ENCODE measurements at regions not wholly inside any gene's neighbourhood (a gene's known extent, or its start where the extent isn't known, plus 50 kb on each side); places are given as distances from the start of the nearest gene placed in this dataset.

DNA sequence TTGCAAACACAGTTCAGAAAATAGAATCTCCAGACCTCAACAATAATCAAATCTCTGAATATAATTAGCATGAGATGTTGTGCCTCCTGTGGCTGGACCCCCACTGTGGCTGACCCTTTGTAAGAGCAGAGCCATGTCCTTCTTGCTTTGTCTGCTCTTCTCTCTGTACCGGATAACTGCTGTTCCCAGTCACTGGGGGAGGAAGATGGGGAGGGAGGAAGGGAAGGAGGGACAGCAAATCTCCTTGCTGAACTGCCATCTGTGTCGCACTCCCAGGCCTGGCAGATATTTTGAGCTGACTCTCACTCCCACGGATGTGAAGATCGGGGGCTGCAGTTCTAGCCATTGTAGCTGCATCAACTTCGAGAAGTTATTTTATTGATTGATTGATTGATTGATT lies 319.0 kb upstream of the CXCR4 start:
- Histone ChIP-seq H4K20me1 (ENCODE audit: insufficient read depth, low read length) (no peaks in the 10 kb centered on the region), H3K9ac (ENCODE audit: low read depth, low read length) (no peak overlapping the region), H3K4me3 (ENCODE audit: low read depth in 1 of 2, low read length in 2 of 2) (no peak overlapping the region), H3K4me1 (ENCODE audit: insufficient read depth, low read length) (no peaks in the 10 kb centered on the region), H3K27ac (ENCODE audit: low read length) (no peak overlapping the region), H3K79me2 (ENCODE audit: insufficient read depth, low read length) (no peaks in the 10 kb centered on the region), H2AFZ (ENCODE audit: low read depth, low read length) (no peak overlapping the region), H3K4me2 (ENCODE audit: insufficient read depth, low read length) (no peak overlapping the region), H3K27me3 (ENCODE audit: insufficient read depth, low read length, poor library complexity) (peaks cover 13% of the 10 kb centered on the region), H3K9me3 (ENCODE audit: insufficient read depth, low read length, severe bottlenecking) (no peaks in the 10 kb centered on the region), H3K36me3 (ENCODE audit: insufficient read depth, low read length) (no peaks in the 10 kb centered on the region)
- DNase-seq: no peak
- TF ChIP-seq EZH2 (IDR thresholded peaks at IDR 0.05; ENCODE audit: borderline replicate concordance, low read depth, low read length, severe bottlenecking): no peak
- TF ChIP-seq, protein P1, sequence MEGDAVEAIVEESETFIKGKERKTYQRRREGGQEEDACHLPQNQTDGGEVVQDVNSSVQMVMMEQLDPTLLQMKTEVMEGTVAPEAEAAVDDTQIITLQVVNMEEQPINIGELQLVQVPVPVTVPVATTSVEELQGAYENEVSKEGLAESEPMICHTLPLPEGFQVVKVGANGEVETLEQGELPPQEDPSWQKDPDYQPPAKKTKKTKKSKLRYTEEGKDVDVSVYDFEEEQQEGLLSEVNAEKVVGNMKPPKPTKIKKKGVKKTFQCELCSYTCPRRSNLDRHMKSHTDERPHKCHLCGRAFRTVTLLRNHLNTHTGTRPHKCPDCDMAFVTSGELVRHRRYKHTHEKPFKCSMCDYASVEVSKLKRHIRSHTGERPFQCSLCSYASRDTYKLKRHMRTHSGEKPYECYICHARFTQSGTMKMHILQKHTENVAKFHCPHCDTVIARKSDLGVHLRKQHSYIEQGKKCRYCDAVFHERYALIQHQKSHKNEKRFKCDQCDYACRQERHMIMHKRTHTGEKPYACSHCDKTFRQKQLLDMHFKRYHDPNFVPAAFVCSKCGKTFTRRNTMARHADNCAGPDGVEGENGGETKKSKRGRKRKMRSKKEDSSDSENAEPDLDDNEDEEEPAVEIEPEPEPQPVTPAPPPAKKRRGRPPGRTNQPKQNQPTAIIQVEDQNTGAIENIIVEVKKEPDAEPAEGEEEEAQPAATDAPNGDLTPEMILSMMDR (IDR thresholded peaks at IDR 0.05; ENCODE audit: borderline replicate concordance, extremely low read depth, low read length, poor library complexity, severe bottlenecking): no peak
- no peak for ATAC-seq (ENCODE audit: insufficient read depth, low read depth)

DNA sequence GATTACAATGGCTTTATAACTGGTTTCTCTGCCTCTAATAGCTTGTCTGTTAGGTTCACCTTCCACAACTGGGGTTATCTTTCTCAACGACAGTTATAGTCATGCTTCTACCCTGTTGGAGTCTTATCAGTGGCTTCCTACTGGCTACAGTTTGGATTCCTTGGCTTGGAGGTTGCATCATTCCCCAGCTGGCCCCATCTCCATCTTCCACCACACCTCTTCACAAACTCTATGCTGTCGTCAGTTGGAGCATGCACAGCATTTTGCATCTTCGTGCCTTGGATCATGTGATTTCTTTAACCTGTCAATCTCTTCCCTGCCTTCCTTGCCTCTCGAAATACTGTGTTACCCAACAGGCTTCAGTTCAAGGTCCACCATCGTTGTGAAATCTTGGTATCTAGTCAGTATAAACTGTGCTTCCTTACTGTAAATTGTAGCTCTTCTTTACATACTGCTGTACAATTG lies 316.3 kb upstream of the CXCR4 start:
- Histone ChIP-seq H3K79me2 (ENCODE audit: insufficient read depth, low read length) (no peaks in the 10 kb centered on the region), H3K4me2 (ENCODE audit: insufficient read depth, low read length) (no peak overlapping the region), H3K4me3 (ENCODE audit: low read depth in 1 of 2, low read length in 2 of 2) (no peak overlapping the region), H4K20me1 (ENCODE audit: insufficient read depth, low read length) (no peaks in the 10 kb centered on the region), H3K9ac (ENCODE audit: low read depth, low read length) (no peak overlapping the region), H3K27me3 (ENCODE audit: insufficient read depth, low read length, poor library complexity) (peaks cover 2% of the 10 kb centered on the region), H3K9me3 (ENCODE audit: insufficient read depth, low read length, severe bottlenecking) (no peaks in the 10 kb centered on the region), H3K27ac (ENCODE audit: low read length) (no peak overlapping the region), H3K36me3 (ENCODE audit: insufficient read depth, low read length) (no peaks in the 10 kb centered on the region), H2AFZ (ENCODE audit: low read depth, low read length) (no peak overlapping the region), H3K4me1 (ENCODE audit: insufficient read depth, low read length) (no peaks in the 10 kb centered on the region)
- no peak for DNase-seq
- TF ChIP-seq, protein P1 (IDR thresholded peaks at IDR 0.05; ENCODE audit: borderline replicate concordance, extremely low read depth, low read length, poor library complexity, severe bottlenecking): no peak
- no peak for TF ChIP-seq EZH2 (IDR thresholded peaks at IDR 0.05; ENCODE audit: borderline replicate concordance, low read depth, low read length, severe bottlenecking)
- no peak for ATAC-seq (ENCODE audit: insufficient read depth, low read depth)

DNA sequence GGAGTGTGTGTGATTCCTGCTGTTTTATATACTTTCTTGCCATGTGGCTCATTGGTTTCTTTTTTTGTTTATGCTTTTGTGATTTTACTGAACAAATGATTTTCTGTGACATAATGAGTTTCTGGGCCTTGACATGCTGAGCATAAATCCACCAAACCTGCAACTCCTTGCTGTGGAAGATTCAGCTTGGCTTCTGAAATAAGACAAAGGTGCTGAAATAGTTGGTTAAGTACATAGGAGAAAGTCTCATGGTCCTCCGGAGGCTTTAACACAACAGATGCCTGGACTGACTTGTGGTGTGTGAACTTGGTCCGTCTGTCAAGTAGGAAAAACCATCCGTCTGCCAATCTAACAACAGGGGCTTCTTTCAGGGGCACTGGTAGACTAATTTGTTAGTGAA lies 315.3 kb upstream of the CXCR4 start:
- Histone ChIP-seq H3K4me2 (ENCODE audit: insufficient read depth, low read length) (no peak overlapping the region), H3K79me2 (ENCODE audit: insufficient read depth, low read length) (no peaks in the 10 kb centered on the region), H3K9ac (ENCODE audit: low read depth, low read length) (no peak overlapping the region), H3K27ac (ENCODE audit: low read length) (no peak overlapping the region), H3K27me3 (ENCODE audit: insufficient read depth, low read length, poor library complexity) (peaks cover 2% of the 10 kb centered on the region), H3K36me3 (ENCODE audit: insufficient read depth, low read length) (no peaks in the 10 kb centered on the region), H3K4me3 (ENCODE audit: low read depth in 1 of 2, low read length in 2 of 2) (no peak overlapping the region), H3K9me3 (ENCODE audit: insufficient read depth, low read length, severe bottlenecking) (no peaks in the 10 kb centered on the region), H2AFZ (ENCODE audit: low read depth, low read length) (no peak overlapping the region), H4K20me1 (ENCODE audit: insufficient read depth, low read length) (no peaks in the 10 kb centered on the region), H3K4me1 (ENCODE audit: insufficient read depth, low read length) (no peaks in the 10 kb centered on the region)
- DNase-seq (no peak), ATAC-seq (ENCODE audit: insufficient read depth, low read depth) (no peak)
- no peak for TF ChIP-seq EZH2 (IDR thresholded peaks at IDR 0.05; ENCODE audit: borderline replicate concordance, low read depth, low read length, severe bottlenecking)
- TF ChIP-seq, protein P1 (IDR thresholded peaks at IDR 0.05; ENCODE audit: borderline replicate concordance, extremely low read depth, low read length, poor library complexity, severe bottlenecking): no peak

DNA sequence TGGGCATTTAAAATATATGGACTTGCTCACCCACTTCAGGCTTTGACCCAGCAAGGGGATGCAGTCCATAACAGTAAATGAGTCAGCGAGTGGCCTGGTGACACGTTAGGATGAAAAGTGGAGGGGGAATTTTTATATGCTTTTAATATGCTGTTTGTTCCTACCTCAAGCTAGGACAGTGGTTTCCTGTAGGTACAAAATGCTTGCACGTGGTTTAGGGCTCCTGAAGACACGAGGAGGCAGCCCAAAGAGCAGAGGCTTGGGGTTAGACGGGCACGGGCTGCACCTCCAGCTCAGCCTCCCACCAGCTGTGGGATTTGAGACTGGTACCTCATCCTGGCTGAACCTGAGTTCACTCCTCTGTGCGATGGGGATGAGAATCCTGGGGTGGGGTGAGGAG lies 306.2 kb upstream of the CXCR4 start:
- peak overlapping the region; percentile 56 for H3K4me2 ChIP-seq (ENCODE audit: insufficient read depth, low read length)
- H3K9ac ChIP-seq (ENCODE audit: low read depth, low read length): no peak overlapping the region
- peak; percentile 47; the same call in 1 of the 3 replicates for ATAC-seq (ENCODE audit: insufficient read depth, low read depth)
- H3K27me3 ChIP-seq (ENCODE audit: insufficient read depth, low read length, poor library complexity): peaks cover 20% of the 10 kb centered on the region
- H3K4me3 ChIP-seq (ENCODE audit: low read depth in 1 of 2, low read length in 2 of 2): peak overlapping the region in 1 of 2 experiments; percentile 49; a peak in 1 of 4 replicates
- peak; percentile 17 for DNase-seq
- no peak overlapping the region for H3K27ac ChIP-seq (ENCODE audit: low read length)
- no peaks in the 10 kb centered on the region for H4K20me1 ChIP-seq (ENCODE audit: insufficient read depth, low read length)
- H2AFZ ChIP-seq (ENCODE audit: low read depth, low read length): peak overlapping the region; percentile 41; the same call in 1 of the 2 replicates
- H3K9me3 ChIP-seq (ENCODE audit: insufficient read depth, low read length, severe bottlenecking): no peaks in the 10 kb centered on the region
- TF ChIP-seq EZH2 (IDR thresholded peaks at IDR 0.05; ENCODE audit: borderline replicate concordance, low read depth, low read length, severe bottlenecking): no peak
- TF ChIP-seq, protein P1 (IDR thresholded peaks at IDR 0.05; ENCODE audit: borderline replicate concordance, extremely low read depth, low read length, poor library complexity, severe bottlenecking): no peak
- H3K79me2 ChIP-seq (ENCODE audit: insufficient read depth, low read length): no peaks in the 10 kb centered on the region
- peaks cover 14% of the 10 kb centered on the region for H3K4me1 ChIP-seq (ENCODE audit: insufficient read depth, low read length)
- no peaks in the 10 kb centered on the region for H3K36me3 ChIP-seq (ENCODE audit: insufficient read depth, low read length)

All from DND-41 (cell line).